DMS 273 (cell line): ENCODE measurements at regions not wholly inside any gene's neighbourhood (a gene's known extent, or its start where the extent isn't known, plus 50 kb on each side); places are given as distances from the start of the nearest gene placed in this dataset.

Source experiments
- DNase-seq: peaks from one replicate; lab custom pipeline; 2025; ENCODE audit not compliant: unreplicated experiment; lab: John Stamatoyannopoulos, UW

DNA sequence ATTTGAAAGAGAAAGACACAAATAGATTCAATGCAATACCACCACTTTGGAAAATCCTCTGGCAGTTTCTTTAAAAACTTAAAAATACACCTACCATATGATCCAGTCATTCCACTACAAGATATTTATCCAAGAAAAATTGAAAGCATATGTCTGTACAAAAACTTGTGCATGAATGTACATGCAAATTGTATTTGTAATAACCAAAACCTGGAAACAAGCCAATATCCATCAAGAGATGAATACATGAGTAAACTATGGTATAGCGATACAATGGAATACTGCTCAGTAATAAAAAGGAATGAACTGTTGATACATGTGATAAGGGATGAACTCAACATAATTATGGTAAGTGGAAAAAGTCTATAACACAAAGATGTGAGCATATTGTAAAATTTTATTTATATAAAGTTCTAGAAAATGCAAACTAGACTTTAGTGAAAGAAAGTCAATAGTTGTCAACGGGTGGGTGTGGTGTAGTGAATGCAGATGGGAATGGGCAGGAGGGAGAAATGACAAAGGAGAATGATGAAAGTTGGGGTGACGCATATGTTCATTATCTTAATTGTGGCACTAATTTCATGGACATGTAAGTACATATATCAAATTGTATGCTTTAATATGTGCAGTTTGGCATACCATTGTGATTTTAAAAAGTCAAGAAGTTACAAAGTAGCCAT lies 347.5 kb downstream of the SAMD5 start:
- DNase-seq, result no peak

DNA sequence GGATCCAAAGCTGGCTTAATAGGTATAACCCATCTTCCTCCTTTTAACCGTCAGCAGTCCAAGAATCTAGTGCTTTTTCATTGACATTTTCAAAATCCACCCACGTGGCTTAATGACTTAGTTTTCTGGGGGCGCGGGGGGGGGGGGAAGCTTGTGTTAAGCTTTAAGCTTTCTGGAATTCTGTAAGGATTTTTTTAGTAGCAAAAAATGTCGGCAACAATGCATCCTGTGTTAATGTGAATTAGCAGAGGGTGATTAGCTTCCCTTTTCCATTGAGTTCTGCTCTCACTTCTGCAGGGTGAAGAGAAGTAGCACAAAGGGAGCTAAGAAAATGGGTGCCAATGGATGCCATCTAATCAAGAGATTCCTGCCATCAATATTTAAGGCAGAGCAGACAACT lies 348.2 kb downstream of the SAMD5 start:
- no peak for DNase-seq

DNA sequence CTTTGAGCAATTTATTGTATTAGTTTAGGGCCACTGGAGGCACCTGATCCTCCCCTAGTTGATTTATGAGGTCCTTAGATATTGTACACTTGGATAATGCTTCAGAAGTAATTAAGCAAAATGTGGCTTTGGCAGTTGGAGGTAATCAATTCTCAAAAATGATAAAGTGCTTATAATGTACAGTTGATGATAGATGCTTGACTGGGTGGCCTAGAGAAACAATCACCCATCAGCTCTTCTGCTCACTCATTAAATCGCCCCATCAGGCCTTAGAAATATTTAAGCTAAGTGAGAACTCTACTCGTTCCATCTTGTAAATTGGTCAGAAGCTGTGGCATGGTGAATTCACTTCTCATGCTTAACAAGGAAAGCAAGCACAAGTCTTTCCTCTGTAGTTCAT lies 349.9 kb downstream of the SAMD5 start:
- no peak for DNase-seq

DNA sequence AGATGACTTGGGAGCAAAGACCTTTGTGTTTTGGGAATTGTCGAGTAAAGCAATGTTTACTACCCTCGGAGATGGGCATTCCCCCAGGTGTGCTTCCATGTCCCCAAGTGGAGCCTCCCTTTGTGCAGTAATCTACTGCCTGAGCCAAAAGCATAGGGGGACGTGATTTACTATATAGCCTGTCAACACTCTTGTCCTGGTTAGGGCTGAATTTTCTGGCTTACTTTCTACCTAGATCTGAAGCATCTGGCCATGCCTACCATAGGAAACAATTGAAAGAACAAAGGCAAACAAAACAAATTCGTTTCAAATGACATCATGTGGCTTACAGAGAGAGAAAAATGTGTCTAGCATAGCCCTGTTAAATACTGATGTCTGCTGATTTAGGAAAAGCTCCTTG lies 350.6 kb downstream of the SAMD5 start:
- no peak for DNase-seq

DNA sequence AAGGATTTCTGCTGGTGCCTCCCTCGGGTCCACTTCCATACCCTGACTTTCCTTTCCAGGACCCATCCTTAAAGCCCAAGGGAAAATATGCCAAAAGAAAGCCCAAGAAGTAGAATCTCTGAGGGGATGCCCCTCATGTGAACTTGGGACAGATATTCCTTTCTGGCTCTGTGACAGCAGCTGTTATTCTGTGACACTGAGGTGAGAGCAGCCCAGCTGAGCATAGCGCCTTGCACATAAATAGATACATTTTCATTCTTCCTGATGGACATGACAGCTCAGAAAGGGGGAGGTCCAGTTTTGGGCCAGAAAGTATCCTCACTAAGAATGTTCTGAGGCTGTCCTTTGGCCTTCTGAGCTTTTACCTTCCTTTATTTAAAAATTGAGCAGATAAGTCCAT lies 353.2 kb downstream of the SAMD5 start:
- no peak for DNase-seq

DNA sequence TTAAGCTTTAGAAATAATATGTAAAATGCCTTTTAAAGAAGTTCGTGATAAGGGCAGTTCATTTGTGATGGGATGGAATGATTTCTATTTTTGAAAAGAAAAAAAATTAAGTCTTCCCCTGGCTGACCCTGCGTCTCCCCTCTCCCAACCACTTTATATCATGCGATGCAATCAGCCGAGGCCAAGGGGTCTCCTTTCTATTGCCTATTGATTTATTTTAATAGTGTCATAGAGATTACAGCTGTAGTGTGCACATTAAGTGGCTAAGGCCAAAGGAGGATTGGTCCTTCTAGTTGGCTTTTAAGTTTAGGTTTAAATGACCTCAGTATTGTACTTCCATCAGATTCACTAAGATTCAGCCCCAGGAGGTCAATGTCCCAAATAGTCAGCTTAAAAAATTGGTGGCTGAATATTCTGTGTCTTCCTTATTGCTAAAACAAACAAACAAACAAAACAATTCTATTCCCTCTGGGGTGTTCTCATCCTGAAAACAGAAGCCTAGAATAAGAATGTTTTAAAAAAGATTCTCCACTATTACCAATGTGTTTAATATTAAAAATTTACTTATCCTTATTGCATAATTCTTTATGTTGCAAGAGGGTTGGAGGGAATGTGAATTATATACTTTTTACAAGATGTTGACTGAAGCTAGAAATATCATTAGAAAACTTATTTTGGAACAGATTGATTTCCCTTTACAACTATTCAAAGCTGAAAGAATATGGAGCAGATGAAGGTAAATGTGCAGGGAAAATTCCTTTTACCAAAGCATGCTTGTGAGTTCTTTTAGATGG lies 359.1 kb downstream of the SAMD5 start:
- no peak for DNase-seq

DNA sequence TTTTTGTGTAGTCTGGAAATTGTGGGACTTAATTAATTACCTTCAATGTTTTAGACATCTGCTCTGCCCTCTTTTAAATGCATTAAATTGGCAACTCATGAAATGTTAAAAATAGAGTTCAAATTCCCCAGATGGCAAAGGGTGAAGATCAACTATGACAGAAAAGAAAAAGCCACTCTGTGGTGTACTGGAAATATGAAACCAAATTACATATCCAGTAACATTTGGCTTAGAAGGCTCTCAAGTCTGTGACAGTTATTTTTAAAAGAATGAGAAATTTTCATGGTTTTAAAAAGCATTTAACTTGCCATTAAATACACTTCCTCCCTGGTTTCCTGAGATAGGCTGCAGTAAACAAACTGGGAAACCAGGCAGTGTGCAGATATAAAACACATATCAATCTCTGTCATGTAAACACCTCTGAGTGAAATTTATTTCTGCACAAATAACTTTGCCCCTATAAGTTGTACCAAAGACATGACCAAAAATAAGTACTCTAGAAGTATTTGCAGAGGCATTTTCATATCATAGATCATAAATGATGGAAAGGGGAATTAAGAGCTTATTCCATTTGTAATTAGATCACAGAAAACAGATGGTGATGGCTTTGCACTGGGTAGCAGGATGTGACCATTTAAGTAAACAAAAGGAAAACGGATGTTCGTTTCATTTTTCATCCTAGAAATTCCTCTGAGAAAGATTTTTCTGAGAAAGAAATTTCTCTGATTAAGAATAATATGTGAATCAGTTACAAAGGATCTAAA lies 360.1 kb downstream of the SAMD5 start:
- peak; percentile 34 for DNase-seq

GRCh38 chr6:147869201-147869600 lies 360.7 kb downstream of the SAMD5 start:
- no peak for DNase-seq

GRCh38 chr6:147869869-147870268 lies 361.4 kb downstream of the SAMD5 start:
- DNase-seq, result no peak

GRCh38 chr6:147870506-147871110 lies 362.1 kb downstream of the SAMD5 start:
- no peak for DNase-seq

DNA sequence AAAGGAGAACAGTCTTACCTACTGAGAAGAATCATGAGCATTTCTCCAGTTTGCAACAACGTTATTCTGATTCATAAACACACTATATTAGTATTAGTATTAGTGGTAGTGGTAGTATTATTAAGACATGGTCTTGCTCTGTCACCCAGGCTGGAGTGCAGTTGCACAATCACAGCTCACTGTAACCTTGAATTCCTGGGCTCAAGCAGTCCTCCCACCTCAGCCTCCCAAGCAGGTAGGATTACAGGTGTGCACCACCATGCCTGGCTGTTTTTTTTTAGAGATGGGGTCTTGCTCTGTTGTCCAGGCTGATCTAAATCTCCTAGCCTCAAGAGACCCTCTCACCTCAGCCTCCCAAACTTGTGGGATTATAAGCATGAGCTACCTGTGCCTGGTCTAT lies 363.5 kb downstream of the SAMD5 start:
- DNase-seq, result no peak

DNA sequence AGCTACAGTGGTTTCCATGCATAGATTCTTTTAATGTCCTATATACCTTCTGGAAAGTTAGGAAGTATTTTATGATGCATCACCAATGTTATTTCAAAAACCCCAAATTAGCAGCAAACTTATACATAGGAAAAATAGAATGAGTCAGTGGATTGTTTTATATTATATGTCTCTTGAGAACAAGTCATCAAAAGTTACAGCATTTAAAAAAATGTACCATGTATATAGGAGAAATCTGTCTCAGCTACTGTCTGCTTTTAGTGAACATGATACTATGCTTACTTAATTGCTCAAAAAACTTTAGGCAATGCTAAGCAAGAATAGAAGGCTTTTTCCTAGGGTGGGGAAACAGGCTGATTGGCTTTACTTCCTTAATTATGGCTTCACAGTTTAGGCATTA lies 365.3 kb downstream of the SAMD5 start:
- no peak for DNase-seq

- DNase-seq, result no peak
Measured at GRCh38 chr6:147874322-147874721, 365.8 kb downstream of the SAMD5 start.

DNA sequence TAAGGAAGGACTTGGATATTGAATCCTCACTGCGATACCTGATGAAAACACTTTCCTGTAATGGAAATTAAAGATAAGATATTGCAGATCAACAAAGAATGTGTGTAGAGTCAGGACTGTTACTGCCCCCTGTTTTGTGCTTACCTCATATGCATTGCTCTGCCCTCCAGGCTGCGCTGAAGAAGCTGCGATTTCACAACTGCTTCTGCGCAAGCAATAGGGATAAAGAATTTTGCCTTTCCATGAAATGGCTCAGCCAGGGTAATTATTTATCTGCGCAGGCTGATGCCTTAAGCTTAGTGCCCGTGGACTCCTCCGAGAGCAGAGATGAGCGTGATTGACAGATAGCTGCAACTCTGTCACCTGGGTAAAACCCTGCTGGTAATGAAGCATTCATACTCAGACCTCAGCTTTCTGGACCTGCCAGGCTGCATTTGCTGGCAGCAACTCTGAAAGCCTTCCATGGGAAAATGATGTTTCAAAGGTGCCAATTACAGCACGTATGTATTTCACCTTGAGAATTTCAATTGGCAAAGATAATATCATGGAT lies 370.6 kb downstream of the SAMD5 start:
- no peak for DNase-seq

GRCh38 chr6:147881432-147881831 lies 372.9 kb downstream of the SAMD5 start:
- DNase-seq, result no peak

- DNase-seq, result no peak
Measured at GRCh38 chr6:147888374-147888773, 379.9 kb downstream of the SAMD5 start.

DNA sequence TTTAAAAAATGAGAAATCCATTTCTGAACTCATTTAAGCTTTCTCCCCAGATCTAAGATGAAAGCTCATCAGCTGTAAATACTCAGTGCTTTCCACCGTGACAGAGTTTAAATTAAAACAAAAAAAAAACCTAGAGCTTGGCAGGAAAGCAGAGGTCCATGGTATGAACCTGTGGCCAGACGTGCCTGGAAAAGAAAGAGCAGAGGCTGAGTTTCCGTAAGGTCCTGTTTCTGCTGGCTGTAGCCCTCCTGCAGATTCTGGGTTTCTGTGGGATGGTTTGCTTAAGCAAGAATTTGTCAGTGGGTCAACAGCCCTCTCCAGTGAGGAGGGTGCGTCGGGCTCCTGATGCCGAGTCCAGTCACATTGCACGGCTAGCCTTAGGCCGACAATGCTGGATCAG lies 383.2 kb downstream of the SAMD5 start:
- DNase-seq, result no peak

- no peak for DNase-seq
Measured at GRCh38 chr6:147892476-147892875, 384.0 kb downstream of the SAMD5 start.

DNA sequence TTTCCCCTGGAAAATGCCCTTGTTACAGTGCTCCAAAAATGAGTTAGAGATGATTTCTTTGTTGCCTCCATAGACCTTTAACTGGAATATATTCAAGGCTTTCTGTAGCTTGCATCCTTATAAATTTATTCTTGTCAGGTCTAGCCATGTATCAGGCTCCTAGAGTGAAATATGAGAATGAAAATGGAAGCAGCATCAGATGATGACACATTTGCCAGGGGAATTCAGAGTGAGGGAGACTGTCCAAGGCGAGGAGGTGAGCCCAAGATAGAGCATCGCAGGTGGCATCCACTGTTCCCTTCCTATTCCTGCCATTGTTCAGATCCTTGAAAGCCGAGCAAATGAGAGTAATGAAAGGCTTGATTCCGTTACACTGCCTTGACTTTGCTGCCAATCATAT lies 386.8 kb downstream of the SAMD5 start:
- no peak for DNase-seq

DNA sequence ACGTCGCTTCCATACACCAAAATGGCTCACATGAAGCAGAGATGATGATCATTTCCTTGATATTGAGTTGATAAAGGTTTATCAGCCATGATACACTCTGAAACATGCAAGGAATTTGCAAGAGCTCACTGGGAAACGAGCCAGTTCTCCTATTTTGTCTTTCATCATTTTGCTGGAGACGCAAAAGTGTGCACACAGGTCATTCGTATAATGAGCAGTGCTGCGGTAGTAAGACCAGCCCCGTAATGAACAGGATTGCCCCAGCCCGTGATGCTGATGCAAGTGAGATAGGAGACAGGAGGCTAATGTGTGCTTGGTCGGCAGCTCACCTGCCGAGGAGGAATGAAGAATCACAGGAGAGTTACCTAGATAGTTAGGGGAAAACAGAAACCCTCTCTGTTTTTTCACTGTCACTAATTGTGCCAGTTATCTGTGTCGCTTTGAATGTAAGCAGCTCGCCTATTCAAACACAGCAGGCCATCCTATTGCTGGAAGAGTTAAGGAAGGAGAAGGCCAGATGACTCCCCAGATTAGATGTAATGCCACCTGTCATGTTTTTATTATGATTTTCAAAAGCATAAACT lies 391.8 kb downstream of the SAMD5 start:
- no peak for DNase-seq

- no peak for DNase-seq
Measured at GRCh38 chr6:147903321-147903720, 394.8 kb downstream of the SAMD5 start.
